NCI-H2171 (cell line): ENCODE measurements at regions not wholly inside any gene's neighbourhood (a gene's known extent, or its start where the extent isn't known, plus 50 kb on each side); places are given as distances from the start of the nearest gene placed in this dataset.
A peak's percentile ranks its signal among the peaks of the same experiment; 100 is the strongest.

ENCODE experiments used
- DNase-seq: peaks from one replicate; lab custom pipeline; 2025; lab: John Stamatoyannopoulos, UW

- DNase-seq, result no peak
These were observed 160.0 kb downstream of the SMIM20 start for GRCh38 chr4:26073886-26074560.

DNA sequence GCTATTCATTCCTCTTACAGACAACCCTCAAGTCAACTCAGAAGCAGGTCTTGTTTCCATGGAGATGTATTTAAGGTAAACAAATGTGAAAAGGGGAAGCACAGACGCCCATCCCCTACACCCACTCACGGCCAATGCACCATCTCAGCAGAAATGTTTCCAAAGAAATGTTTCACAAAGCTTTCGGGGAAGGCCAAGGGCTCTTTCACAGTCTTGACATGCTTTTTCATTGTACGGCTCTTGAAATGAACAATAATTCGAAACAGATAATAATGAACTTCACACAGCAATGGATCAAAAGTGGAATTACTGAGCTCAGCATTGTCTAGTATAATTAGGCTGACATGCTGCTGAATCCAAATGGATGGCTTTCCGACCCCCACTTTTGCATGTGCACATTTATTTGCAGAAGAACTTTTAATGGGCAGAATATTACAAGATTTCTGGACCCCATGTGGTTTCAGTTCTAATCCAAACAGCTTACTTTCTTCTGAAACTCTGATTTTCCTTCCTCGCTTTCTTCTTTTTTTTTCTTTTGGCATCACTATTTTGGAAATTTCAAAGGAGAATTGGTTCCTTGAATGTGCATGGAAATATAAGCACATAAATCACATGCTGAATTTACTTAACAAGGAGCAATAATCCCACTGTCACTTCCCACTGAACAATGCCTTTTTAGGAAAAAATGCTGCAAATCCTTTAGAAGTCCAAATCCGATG, 160.9 kb downstream of the SMIM20 start:
- no peak for DNase-seq

GRCh38 chr4:26075583-26075982, 161.6 kb downstream of the SMIM20 start:
- no peak for DNase-seq

DNA sequence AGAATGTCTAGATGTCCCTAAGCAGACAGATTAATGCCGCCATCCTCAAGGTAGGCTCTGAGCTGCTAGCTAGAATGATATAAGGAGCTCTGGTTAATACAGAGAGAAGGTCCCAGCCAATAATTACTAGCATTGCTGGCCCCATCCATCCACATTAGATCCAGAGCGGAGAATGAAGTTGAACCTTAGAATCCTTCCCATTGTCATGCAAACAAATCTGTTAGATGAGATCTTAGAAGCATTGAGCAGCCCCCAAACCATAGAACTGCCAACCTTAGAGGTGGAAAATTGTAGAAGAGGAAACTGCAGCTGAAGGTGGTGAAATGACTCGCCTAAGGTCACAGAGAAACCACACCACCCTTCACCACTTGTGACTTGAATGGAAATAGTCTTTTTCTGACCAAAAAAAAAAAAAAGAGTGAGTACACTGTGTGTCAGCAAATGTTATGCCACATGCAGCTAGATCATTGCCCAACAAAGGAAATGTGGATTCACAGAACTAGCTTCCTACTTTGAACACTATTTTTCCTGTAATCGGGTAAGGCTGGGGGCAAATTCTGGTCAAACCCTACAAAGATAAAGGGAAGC, 162.1 kb downstream of the SMIM20 start:
- no peak for DNase-seq

GRCh38 chr4:26076896-26077295, 162.9 kb downstream of the SMIM20 start:
- no peak for DNase-seq

DNA sequence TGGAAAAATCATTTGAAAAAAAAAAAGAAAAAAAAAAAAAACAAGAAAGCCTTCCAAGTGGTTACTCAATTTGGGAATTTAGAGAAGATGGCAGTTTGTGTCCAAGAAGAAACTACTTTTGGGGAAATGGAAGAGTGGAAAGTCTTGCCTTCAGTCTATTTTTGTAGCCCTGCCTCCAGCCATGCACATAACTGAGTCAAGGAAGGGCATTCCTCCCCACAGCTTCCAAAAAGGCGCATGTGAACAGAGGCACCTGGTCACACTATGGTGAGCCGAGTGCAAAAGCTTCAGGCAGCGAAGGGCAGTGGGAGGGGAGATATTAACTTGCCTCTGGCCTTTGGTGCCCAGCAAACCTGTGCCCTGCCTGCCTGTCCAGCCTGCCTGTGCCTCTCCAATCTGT, 163.7 kb downstream of the SMIM20 start:
- DNase-seq, result no peak

DNA sequence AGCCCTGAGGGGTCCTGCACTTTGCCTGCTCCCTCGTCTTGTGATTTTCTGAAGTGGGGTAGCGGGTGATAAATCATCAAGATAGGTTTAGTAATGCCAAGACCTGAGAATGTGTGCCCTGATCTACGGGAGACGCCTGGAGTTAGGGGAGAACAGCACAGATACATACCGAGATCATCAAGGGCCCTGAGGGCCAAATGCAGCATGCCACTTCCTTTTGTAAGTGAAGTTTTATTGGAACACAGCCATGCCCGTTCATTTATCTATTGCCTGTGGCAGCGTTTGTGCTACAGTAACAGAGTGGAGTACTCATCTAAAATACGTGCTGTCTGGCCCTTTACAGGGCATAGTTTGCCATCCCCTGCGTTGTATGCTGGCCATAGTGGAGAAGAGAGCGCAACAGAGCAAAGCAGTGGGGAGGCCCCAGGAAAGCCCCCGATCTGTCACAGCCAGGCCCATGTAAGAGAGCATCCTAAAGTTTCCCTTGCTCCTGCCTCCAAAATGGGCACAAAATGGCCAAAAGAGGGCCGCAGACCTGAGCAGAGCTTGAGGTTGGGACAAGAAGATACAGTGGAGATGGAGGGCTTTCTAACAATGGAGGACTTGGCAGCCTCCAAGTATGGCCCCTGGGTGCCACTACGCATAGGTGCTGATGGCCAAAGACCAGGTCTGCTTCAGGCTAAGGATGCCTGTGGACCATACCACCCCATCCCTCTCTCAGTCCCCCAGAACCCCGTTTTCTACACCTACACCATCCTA, 167.0 kb downstream of the SMIM20 start:
- DNase-seq, result no peak

DNA sequence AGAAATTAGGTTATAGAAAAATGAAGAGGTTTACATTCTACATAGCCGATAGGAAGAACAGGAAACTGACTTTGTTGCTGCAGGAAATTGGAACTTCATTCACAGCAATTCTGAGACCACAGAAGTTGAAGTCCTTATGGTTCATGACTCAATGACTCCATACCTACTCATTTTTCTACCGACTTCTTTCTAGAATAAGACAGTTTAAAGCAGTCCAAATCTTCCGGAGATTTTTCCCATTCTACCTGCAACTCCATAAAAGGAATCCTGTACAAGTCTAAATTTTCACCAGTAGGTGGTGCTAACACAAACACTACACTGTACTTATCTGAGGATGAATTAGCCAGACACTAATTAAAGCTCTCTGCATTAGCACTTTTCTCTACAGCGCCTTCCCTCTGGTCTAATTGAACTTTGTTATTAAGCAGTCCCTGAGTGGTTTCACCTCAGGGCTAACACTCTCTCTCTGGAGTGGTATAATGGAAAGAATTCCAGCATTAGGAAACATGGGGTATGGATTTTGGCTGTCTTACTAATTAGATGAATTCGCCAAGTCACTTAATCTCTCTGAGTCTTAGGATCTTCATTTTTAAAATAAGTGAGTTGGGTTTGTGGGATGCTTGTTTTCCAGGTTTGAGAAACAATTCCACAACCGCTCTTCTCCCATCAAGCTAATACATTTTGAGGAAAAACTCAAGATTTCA, 167.9 kb downstream of the SMIM20 start:
- peak; percentile 2 for DNase-seq

DNA sequence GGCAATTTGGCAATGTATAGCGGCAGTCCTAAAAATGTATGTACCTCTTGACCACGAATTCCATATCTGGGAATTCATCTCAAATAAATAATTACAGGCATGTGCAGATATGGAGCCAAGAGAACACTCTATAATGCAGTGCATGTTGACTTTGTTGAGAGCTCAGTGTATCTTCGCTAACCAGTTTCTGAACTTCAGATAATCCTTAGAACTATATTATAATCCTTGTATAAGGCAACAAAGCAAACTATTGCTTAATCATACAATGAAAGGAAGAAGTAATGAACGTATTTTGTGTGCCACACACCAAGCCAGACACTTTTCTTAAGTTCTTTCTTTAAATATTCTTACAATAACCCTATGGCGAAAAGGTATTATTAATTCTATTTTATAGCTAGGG, 168.5 kb downstream of the SMIM20 start:
- no peak for DNase-seq

GRCh38 chr4:26083987-26084386, 170.0 kb downstream of the SMIM20 start:
- DNase-seq, result no peak

- no peak for DNase-seq
These were observed 170.4 kb downstream of the SMIM20 start for GRCh38 chr4:26084414-26084813.

DNA sequence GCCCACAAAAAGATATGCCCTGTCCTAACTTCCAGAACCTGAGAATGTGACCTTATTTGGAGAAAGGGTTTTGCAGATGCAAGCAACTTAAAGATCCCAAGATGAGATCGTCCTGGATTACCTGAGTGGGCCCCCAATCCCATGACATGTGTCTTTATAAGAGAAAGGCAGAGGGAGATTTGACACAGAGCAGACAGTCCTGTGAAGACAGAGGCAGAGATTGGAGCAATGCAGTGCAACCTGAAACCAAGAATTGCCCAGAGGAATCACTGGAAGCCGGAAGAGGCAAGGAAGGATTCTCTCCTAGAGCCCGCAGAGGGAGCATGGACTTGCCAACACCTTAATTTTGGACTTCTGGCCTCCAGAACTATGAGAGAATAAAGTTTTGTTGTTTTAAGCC, 171.5 kb downstream of the SMIM20 start:
- DNase-seq, result no peak

DNA sequence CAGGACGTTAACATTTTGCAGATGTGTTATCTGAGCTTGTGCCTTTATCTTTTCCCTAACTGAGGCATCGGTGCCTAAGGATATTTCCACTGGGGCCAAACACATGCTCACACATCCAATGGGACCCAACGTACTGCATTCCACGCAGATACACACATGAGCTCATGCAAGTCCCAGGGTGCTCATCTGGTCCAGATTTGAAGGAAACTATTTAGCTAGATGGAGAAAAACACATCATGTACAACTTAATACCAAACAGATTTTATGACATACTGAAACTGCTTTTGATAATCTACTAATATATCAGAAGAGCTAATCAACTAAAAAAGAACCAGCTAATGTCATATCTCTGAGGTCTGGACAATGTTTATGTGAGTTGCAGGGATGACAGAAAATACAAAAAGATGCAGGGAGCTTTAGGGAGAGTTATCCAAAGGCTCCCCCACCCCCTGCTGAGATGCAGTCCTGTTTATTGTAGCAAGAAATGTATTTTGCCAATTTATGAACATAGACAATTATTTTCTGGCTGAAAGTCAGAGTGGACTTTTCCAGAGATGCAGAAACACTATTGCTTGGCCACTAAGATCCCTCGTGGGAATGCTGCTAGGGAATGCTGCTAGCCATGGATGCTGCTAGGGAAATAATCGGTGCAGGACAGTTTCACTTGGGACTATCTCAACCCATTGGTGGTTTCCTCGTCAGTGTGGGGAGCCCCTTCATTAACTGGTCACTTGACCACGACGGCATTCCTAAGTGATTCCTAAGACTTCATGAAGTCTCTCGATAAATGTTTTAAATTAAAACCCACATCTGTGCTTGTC, 172.8 kb downstream of the SMIM20 start:
- no peak for DNase-seq

GRCh38 chr4:26088433-26088928, 174.5 kb downstream of the SMIM20 start:
- no peak for DNase-seq

DNA sequence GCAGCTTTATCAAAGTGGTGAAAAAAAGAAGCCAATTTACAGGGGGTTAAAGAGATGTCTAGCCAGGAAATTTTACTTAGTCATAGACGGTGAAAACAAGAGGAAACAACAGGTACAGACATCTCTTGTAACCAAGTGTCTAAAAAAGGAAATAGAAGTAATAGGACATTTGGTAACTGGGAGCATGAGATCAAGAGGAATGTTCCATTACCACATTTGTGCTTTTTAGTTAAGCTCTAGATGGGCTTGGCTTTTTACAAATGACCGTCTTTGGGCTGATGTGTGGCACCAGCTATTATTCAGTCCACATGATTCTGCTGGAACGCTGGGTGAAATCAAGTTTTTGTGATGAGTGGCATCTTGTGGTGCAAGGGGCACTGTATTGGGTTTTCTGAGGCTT, 179.5 kb downstream of the SMIM20 start:
- no peak for DNase-seq

DNA sequence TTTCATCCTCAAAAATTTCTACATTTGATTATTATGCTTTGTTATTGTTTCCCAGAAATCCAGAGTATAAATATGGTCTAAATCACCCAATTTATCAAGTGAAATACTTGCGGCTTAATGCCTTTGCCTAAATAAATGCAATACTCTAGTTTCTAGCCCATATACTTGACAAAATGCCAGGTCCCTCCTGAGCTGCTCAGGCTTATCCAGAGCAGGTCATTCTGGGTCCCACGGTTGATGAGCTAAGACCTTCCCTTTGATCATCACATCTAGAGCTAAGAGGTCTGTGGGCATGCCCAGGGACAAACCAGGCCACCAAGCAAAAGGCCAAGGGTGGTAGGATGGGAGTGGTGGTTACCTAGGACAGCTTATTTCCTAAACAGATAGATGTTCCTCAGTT, 180.1 kb downstream of the SMIM20 start:
- DNase-seq, result no peak

DNA sequence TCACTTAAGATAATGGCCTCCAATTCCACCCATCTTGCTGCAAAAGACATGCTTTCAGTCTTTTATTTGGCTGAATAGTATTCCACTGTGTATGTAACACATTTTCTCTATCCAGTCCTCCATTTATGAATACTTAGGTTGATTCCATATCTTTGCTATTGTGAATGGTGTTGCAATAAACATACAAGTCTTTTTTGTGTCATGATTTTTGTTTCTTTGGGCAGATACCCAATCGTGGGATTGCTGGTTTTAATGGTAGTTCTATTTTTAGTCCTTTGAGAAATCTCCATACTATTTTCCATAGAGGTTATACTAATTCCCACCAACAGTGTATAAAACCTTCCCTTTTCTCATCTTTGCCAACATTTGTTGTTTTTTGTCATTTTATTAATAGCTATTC, 180.9 kb downstream of the SMIM20 start:
- DNase-seq, result no peak

DNA sequence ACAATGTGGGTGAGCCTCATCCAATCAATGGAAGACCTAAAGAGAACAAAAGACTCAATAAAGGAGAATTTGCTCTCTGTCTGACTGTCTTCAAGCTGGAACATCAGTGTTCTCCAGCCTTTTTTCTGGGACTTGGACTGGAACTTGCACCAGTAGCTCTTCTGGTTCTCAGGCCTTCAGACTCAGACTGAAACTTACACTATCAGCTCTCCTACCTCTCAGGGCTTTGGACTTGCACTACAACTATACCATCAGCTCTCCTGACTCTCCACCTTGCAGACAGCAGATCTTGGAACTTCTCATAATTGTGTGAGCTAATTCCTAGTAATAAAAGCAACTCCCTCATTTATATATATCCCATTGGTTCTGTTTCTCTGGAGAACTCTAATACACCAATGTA, 185.9 kb downstream of the SMIM20 start:
- no peak for DNase-seq

- DNase-seq, result no peak
These were observed 187.0 kb downstream of the SMIM20 start for GRCh38 chr4:26101011-26101410.

DNA sequence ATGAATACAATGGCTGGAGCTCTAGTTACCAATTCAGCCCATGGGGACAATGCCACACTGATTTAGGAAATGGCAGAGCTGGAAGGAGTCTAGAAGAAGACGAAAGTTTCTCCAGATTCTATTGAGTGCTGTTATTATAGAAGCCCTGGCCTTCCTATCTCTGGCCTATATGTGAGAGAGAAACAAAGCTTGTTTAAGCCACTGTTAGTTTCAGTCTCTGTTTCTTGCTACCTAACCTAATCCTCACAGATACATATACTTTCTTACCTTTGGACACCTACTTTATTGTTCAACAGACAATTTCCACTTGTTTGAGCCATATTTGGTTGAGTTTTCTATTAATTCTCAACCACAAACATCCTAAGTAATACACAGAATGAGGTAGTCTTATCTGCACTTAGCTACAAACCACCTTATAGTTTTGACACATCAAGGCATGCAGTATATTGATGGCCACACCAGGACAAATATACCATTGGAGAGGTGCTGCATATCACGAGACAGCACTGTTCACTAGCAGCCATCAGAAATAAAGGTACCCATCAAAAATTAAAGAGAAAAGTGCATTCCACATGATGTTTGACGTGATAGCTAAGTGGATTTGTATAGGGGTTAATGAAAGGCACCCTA, 190.2 kb downstream of the SMIM20 start:
- no peak for DNase-seq

- no peak for DNase-seq
These were observed 191.3 kb downstream of the SMIM20 start for GRCh38 chr4:26105337-26105736.
